Omental fat pad (tissue), 3 donors: ENCODE measurements at regions not wholly inside any gene's neighbourhood (a gene's known extent, or its start where the extent isn't known, plus 50 kb on each side); places are given as distances from the start of the nearest gene placed in this dataset.

Source experiments
- ATAC-seq: fragments of 150-250 bp; one replicate; pipeline ENCODE4 v1.9.1; 2016; ENCODE audit warnings: mild to moderate bottlenecking, moderate library complexity; ENCODE audit not compliant: low FRiP score
- DNase-seq: peaks from one replicate; pipeline ENCODE4 v3.0.0-alpha.2; 2019; ENCODE audit warnings: low spot score
- CTCF ChIP-seq, 3 donors: fragments of 450-650 bp; IDR thresholded peaks; one replicate each; pipeline ENCODE4 v1.5.1; 2016 to 2017; ENCODE audit warnings: antibody characterized with exemption in 3 of 3, mild to moderate bottlenecking in 3 of 3, moderate library complexity in 2 of 3

- no peak for TF ChIP-seq CTCF (IDR thresholded peaks at IDR 0.05)
- DNase-seq (no peak), ATAC-seq (peak; percentile 68)
Observed at GRCh38 chr18:56315363-56315762, 323.0 kb downstream of the TXNL1 start.

GRCh38 chr18:56314396-56314795, 324.0 kb downstream of the TXNL1 start:
- ATAC-seq (no peak), DNase-seq (no peak)
- no peak for TF ChIP-seq CTCF (IDR thresholded peaks at IDR 0.05)

GRCh38 chr18:56312551-56313335, 325.6 kb downstream of the TXNL1 start:
- ATAC-seq: no peak
- no peak for TF ChIP-seq CTCF (IDR thresholded peaks at IDR 0.05)
- no peak for DNase-seq

- no peak for ATAC-seq
- no peak for TF ChIP-seq CTCF (IDR thresholded peaks at IDR 0.05)
- DNase-seq: no peak
Observed at GRCh38 chr18:56309104-56309503, 329.3 kb downstream of the TXNL1 start.

- ATAC-seq (no peak), DNase-seq (no peak)
- no peak for TF ChIP-seq CTCF (IDR thresholded peaks at IDR 0.05)
Observed at GRCh38 chr18:56307354-56308170, 330.8 kb downstream of the TXNL1 start.

- no peak for DNase-seq
- no peak for ATAC-seq
Observed at GRCh38 chr18:56306797-56307196, 331.6 kb downstream of the TXNL1 start.

More at GRCh38 chr18:56306797-56307196, 331.6 kb downstream of the TXNL1 start:
- TF ChIP-seq CTCF (IDR thresholded peaks at IDR 0.05): no peak
